NCI-H446 (cell line): ENCODE measurements at regions not wholly inside any gene's neighbourhood (a gene's known extent, or its start where the extent isn't known, plus 50 kb on each side); places are given as distances from the start of the nearest gene placed in this dataset.
"Not testable (repeated sequence)": the region's sequence is repeated elsewhere in the genome, so short reads cannot be mapped to it uniquely, and the experiment has no call there.

Experiments
- DNase-seq, 2 experiments: peaks; one replicate each; lab custom pipeline; 2025; lab: John Stamatoyannopoulos, UW

GRCh38 chr12:9337656-9338055, 129.5 kb upstream of the PZP start:
- DNase-seq: no peak

GRCh38 chr12:9336375-9337011, 128.3 kb upstream of the PZP start:
- not testable (repeated sequence) for DNase-seq

GRCh38 chr12:9335867-9336266, 127.7 kb upstream of the PZP start:
- DNase-seq: no peak

- DNase-seq: no peak
Measured at GRCh38 chr12:9334964-9335363, 126.8 kb upstream of the PZP start.

- DNase-seq: no peak
Measured at GRCh38 chr12:9334041-9334692, 126.0 kb upstream of the PZP start.

GRCh38 chr12:9333161-9333560, 125.0 kb upstream of the PZP start:
- DNase-seq: no peak

GRCh38 chr12:9332564-9332963, 124.4 kb upstream of the PZP start:
- no peak for DNase-seq

GRCh38 chr12:9331218-9331626, 123.0 kb upstream of the PZP start:
- DNase-seq: peak; percentile 6 to 50

GRCh38 chr12:9329019-9329418, 120.8 kb upstream of the PZP start:
- no peak for DNase-seq

GRCh38 chr12:9328065-9328464, 119.9 kb upstream of the PZP start:
- no peak for DNase-seq

- DNase-seq: no peak
Measured at GRCh38 chr12:9327320-9327719, 119.1 kb upstream of the PZP start.

GRCh38 chr12:9326849-9327248, 118.7 kb upstream of the PZP start:
- DNase-seq: not testable (repeated sequence)

GRCh38 chr12:9326085-9326484, 117.9 kb upstream of the PZP start:
- DNase-seq: no peak

- no peak for DNase-seq
Measured at GRCh38 chr12:9325471-9325870, 117.3 kb upstream of the PZP start.

- DNase-seq: no peak
Measured at GRCh38 chr12:9324782-9325181, 116.6 kb upstream of the PZP start.

GRCh38 chr12:9323144-9323681, 115.0 kb upstream of the PZP start:
- no peak for DNase-seq

- DNase-seq: no peak
Measured at GRCh38 chr12:9319842-9320173, 111.6 kb upstream of the PZP start.

GRCh38 chr12:9319044-9319841, 111.0 kb upstream of the PZP start:
- DNase-seq: no peak

- not testable (repeated sequence) for DNase-seq
Measured at GRCh38 chr12:9313479-9313878, 105.3 kb upstream of the PZP start.

- not testable (repeated sequence) for DNase-seq
Measured at GRCh38 chr12:9312406-9313392, 104.5 kb upstream of the PZP start.

- not testable (repeated sequence) for DNase-seq
Measured at GRCh38 chr12:9311454-9311853, 103.3 kb upstream of the PZP start.

GRCh38 chr12:9310645-9311044, 102.5 kb upstream of the PZP start:
- not testable (repeated sequence) for DNase-seq
